NB4 (cell line): ENCODE measurements at regions not wholly inside any gene's neighbourhood (a gene's known extent, or its start where the extent isn't known, plus 50 kb on each side); places are given as distances from the start of the nearest gene placed in this dataset.

ENCODE experiments used
- DNase-seq: peaks from one replicate; pipeline ENCODE4 v3.0.0; 2010; ENCODE audit warnings: low read depth
- H3K4me3 ChIP-seq: one replicate; pipeline ENCODE4 v1.5.1; 2011; ENCODE audit warnings: mild to moderate bottlenecking, low read depth, low read length, moderate library complexity
- MAX ChIP-seq: IDR thresholded peaks from 2 replicates; pipeline ENCODE4 v1.6.1; 2011; ENCODE audit warnings: low read depth, low read length
- MYC ChIP-seq: IDR thresholded peaks from 2 replicates; pipeline ENCODE4 v1.6.1; 2011; ENCODE audit warnings: low read depth, low read length
- POLR2A ChIP-seq: IDR thresholded peaks from 2 replicates; pipeline ENCODE4 v1.6.1; 2011; ENCODE audit warnings: mild to moderate bottlenecking; ENCODE audit not compliant: insufficient read length; ENCODE audit errors: extremely low read depth
- TF ChIP-seq, protein P1 (sequence below): IDR thresholded peaks from one replicate; pipeline ENCODE4 v1.5.1; 2012; ENCODE audit warnings: low read depth, low read length

GRCh38 chr11:69947059-69947792 lies 128.0 kb upstream of the FGF3 start:
- DNase-seq = peak; percentile 15
- no peak for TF ChIP-seq MYC
- TF ChIP-seq MAX = no peak
- no peak for TF ChIP-seq POLR2A
- TF ChIP-seq, protein P1, sequence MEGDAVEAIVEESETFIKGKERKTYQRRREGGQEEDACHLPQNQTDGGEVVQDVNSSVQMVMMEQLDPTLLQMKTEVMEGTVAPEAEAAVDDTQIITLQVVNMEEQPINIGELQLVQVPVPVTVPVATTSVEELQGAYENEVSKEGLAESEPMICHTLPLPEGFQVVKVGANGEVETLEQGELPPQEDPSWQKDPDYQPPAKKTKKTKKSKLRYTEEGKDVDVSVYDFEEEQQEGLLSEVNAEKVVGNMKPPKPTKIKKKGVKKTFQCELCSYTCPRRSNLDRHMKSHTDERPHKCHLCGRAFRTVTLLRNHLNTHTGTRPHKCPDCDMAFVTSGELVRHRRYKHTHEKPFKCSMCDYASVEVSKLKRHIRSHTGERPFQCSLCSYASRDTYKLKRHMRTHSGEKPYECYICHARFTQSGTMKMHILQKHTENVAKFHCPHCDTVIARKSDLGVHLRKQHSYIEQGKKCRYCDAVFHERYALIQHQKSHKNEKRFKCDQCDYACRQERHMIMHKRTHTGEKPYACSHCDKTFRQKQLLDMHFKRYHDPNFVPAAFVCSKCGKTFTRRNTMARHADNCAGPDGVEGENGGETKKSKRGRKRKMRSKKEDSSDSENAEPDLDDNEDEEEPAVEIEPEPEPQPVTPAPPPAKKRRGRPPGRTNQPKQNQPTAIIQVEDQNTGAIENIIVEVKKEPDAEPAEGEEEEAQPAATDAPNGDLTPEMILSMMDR = no peak
- H3K4me3 ChIP-seq = no peak overlapping the region

DNA sequence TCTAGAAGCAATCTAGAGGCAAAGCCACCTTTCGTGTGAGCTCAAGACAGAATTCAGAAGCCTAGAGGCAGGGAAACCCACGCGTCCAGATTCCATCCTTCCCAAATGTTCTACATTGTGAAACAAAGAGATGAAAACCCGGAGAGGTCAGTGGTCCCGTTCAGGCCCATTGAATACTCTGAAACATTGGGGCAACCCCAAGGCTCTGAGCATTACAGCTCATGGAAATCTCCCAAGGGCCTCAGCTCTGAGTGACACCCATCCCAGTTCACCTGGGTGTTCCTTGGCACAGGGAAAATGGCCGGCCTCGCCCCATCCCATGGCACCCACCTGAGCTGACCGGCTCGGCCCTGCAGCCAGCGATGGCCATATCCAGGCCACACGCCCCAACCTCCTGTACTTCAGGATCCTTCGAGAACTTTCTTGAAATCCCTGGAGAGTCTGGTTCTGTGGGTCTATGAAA lies 128.6 kb upstream of the FGF3 start:
- H3K4me3 ChIP-seq = no peak overlapping the region
- DNase-seq = no peak
- no peak for TF ChIP-seq MYC
- TF ChIP-seq MAX = no peak
- no peak for TF ChIP-seq POLR2A
- TF ChIP-seq, protein P1 = no peak

DNA sequence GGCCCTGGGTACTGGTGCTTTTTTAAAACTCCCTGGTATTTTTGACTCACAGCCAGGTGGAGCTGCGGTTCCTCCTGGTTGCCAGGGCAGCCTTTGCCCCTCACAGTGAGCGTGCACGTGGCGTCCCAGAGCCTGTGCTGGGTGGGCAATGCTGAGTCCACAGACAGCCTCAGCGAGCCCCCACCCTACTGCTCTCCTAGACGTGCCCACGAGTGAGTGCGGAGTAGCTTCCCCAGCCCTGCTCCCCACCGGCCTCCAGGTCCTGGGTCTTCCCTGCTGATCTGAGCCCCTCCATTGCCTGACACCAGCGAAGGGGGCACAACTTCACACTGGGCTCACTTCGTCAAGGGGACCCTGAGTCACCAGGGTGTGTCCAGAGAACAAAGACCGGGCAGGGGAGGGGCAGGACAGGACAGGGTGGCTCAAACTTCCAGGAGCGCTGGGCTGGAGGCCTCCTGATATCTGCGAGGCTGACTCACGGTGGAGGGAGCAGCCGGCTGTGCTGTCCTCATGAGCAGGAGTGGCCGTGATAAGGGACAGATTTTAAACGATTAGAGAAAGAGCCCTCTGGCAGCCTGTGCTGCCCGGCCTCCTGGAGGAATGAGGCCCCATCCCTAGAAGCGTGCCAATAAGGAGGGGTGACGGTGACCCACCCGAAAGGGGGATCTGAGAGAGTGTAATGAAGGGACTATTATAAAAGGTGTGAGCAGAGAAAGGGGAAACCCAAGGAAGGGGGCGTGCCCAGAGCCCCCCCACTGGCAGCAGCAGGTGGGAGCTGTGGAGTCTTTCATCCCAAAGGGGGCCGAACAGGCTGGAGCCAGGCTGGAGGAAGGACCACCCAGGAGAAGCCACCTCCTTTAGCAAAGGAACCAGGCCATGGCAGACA lies 129.3 kb upstream of the FGF3 start:
- no peak for DNase-seq
- no peak overlapping the region for H3K4me3 ChIP-seq

DNA sequence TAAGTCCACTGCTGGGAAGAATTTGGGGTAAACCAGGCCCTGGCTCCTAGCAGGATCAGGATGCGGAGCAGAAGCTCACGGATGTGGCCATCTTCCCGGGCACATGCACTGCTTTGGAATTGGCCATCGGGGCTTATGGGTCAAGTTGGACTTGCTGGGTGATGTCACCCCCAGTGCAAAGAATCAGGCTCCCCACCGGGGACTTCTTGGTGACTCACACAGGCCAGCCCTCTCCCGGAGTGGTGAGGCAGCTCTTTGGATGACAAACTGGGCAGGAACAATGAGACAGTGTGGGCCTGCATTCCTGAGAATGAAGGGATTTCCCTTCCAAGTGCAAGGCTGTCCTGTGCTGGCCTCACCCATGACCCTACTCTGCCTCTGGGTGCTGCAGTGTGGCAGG lies 128.8 kb upstream of the ANO1 start:
- DNase-seq = no peak
- TF ChIP-seq, protein P1 = no peak
- TF ChIP-seq MAX (no peak), MYC (no peak), POLR2A (no peak)
- no peak overlapping the region for H3K4me3 ChIP-seq

More for the DNA sequence above, 129.3 kb upstream of the FGF3 start:
- TF ChIP-seq, protein P1 = no peak
- TF ChIP-seq MAX = no peak

GRCh38 chr11:69950120-69950519 lies 128.0 kb upstream of the ANO1 start:
- no peak overlapping the region for H3K4me3 ChIP-seq
- DNase-seq = peak; percentile 59
- no peak for TF ChIP-seq POLR2A
- TF ChIP-seq, protein P1 = peak; percentile 70
